ENCODE measurements at regions not wholly inside any gene's neighbourhood (a gene's known extent, or its start where the extent isn't known, plus 50 kb on each side); places are given as distances from the start of the nearest gene placed in this dataset.

DNA sequence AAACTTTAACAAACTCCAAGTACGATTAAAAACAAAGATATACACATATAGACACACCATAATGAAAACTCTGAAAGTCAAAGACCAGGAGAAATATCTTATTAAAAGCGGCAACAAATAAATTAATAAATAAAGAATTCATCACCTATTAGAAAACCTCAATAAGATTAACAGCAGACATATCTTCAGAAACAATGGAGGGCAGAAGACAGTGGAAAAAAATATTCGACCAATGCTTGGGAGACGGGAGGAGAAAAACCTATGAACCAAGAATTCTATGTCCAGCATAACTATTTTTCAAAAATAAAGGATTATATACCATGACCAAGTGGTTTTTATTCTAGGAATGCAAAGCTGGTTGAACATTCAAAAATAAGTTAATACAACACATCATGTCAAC, 578.6 kb upstream of the CCNG1 start:
- Histone ChIP-seq H3K27ac (no peak overlapping the region), H3K27me3 (no peaks in the 10 kb centered on the region), H4K20me1 (ENCODE audit: insufficient read depth, poor library complexity, severe bottlenecking) (no peaks in the 10 kb centered on the region), H3K9me2 (replicated peaks; ENCODE audit: insufficient read depth) (no peaks in the 10 kb centered on the region), H3K4me2 (no peak overlapping the region), H3K9me3 (ENCODE audit: low read depth) (no peaks in the 10 kb centered on the region), H2AFZ (no peak overlapping the region), H3K36me3 (replicated peaks; ENCODE audit: insufficient read depth, low read depth) (no peaks in the 10 kb centered on the region), H3K4me1 (ENCODE audit: insufficient read depth) (no peaks in the 10 kb centered on the region), H3K4me3 (no peak overlapping the region), H3K79me2 (no peaks in the 10 kb centered on the region)
- TF ChIP-seq EZH2 (IDR thresholded peaks at IDR 0.05; ENCODE audit: borderline replicate concordance) (no peak), EZH2phosphoT487 (IDR thresholded peaks at IDR 0.05; ENCODE audit: low read depth, severe bottlenecking, unreplicated experiment) (no peak), CTCF (IDR thresholded peaks at IDR 0.05; ENCODE audit: poor library complexity) (no peak)
- DNase-seq (ENCODE audit: low spot score): no peak
- WGBS (ENCODE audit: low lambda C conversion rate, missing lambda C conversion rate): 90% methylated on average over 4 of the region's 4 CpGs

GRCh38 chr5:162870966-162871365, 566.4 kb upstream of the CCNG1 start:
- H3K36me3 ChIP-seq (replicated peaks; ENCODE audit: insufficient read depth, low read depth): no peaks in the 10 kb centered on the region
- H4K20me1 ChIP-seq (ENCODE audit: insufficient read depth, poor library complexity, severe bottlenecking): no peaks in the 10 kb centered on the region
- DNase-seq (ENCODE audit: low spot score): no peak
- TF ChIP-seq EZH2phosphoT487 (IDR thresholded peaks at IDR 0.05; ENCODE audit: low read depth, severe bottlenecking, unreplicated experiment) (no peak), EZH2 (IDR thresholded peaks at IDR 0.05; ENCODE audit: borderline replicate concordance) (no peak), CTCF (IDR thresholded peaks at IDR 0.05; ENCODE audit: poor library complexity) (no peak)
- no peaks in the 10 kb centered on the region for H3K4me1 ChIP-seq (ENCODE audit: insufficient read depth)
- H3K9me3 ChIP-seq (ENCODE audit: low read depth): no peaks in the 10 kb centered on the region
- H3K4me2 ChIP-seq: no peak overlapping the region
- H3K27me3 ChIP-seq: no peaks in the 10 kb centered on the region
- H3K27ac ChIP-seq: no peak overlapping the region
- H3K4me3 ChIP-seq: no peak overlapping the region
- no peaks in the 10 kb centered on the region for H3K9me2 ChIP-seq (replicated peaks; ENCODE audit: insufficient read depth)
- H2AFZ ChIP-seq: no peak overlapping the region
- no peaks in the 10 kb centered on the region for H3K79me2 ChIP-seq

GRCh38 chr5:162882629-162883028, 554.8 kb upstream of the CCNG1 start:
- Histone ChIP-seq H4K20me1 (ENCODE audit: insufficient read depth, poor library complexity, severe bottlenecking) (no peaks in the 10 kb centered on the region), H3K4me3 (no peak overlapping the region), H3K4me1 (ENCODE audit: insufficient read depth) (no peaks in the 10 kb centered on the region), H2AFZ (no peak overlapping the region), H3K27me3 (no peaks in the 10 kb centered on the region), H3K36me3 (replicated peaks; ENCODE audit: insufficient read depth, low read depth) (no peaks in the 10 kb centered on the region), H3K79me2 (no peaks in the 10 kb centered on the region), H3K27ac (no peak overlapping the region), H3K9me2 (replicated peaks; ENCODE audit: insufficient read depth) (no peaks in the 10 kb centered on the region), H3K4me2 (no peak overlapping the region), H3K9me3 (ENCODE audit: low read depth) (no peaks in the 10 kb centered on the region)
- TF ChIP-seq EZH2 (IDR thresholded peaks at IDR 0.05; ENCODE audit: borderline replicate concordance) (no peak), CTCF (IDR thresholded peaks at IDR 0.05; ENCODE audit: poor library complexity) (no peak), EZH2phosphoT487 (IDR thresholded peaks at IDR 0.05; ENCODE audit: low read depth, severe bottlenecking, unreplicated experiment) (no peak)
- no peak for DNase-seq (ENCODE audit: low spot score)
- WGBS (ENCODE audit: low lambda C conversion rate, missing lambda C conversion rate): 94% methylated on average over 12 of the region's 12 CpGs

DNA sequence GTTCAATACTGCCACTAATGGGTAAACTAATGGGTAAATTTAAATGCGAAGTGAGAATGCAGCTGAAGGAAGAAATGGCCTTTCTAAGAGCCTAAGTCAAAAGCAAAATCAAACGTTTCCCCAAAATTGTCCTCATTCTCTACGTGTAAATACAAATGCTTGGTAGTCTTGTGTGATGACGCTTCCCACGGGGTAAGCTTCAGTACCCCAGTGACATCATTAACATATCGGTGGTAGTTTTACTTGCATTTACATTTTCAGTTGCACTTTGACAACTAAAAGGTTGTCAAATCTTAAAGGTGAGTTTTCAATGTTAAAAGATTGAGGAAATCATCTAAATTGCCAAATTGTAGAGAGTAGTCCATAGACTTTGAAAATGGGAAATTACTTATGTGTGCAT, 550.7 kb upstream of the CCNG1 start:
- Histone ChIP-seq H2AFZ (no peak overlapping the region), H3K79me2 (no peaks in the 10 kb centered on the region), H4K20me1 (ENCODE audit: insufficient read depth, poor library complexity, severe bottlenecking) (no peaks in the 10 kb centered on the region), H3K9me3 (ENCODE audit: low read depth) (no peaks in the 10 kb centered on the region), H3K4me3 (no peak overlapping the region), H3K27ac (no peak overlapping the region), H3K36me3 (replicated peaks; ENCODE audit: insufficient read depth, low read depth) (no peaks in the 10 kb centered on the region), H3K27me3 (no peaks in the 10 kb centered on the region), H3K9me2 (replicated peaks; ENCODE audit: insufficient read depth) (no peaks in the 10 kb centered on the region), H3K4me2 (no peak overlapping the region), H3K4me1 (ENCODE audit: insufficient read depth) (no peaks in the 10 kb centered on the region)
- WGBS (ENCODE audit: low lambda C conversion rate, missing lambda C conversion rate): 72% methylated on average over 6 of the region's 6 CpGs
- TF ChIP-seq CTCF (IDR thresholded peaks at IDR 0.05; ENCODE audit: poor library complexity): no peak
- no peak for TF ChIP-seq EZH2phosphoT487 (IDR thresholded peaks at IDR 0.05; ENCODE audit: low read depth, severe bottlenecking, unreplicated experiment)
- no peak for TF ChIP-seq EZH2 (IDR thresholded peaks at IDR 0.05; ENCODE audit: borderline replicate concordance)
- no peak for DNase-seq (ENCODE audit: low spot score)
